ENCODE measurements at regions not wholly inside any gene's neighbourhood (a gene's known extent, or its start where the extent isn't known, plus 50 kb on each side); places are given as distances from the start of the nearest gene placed in this dataset.

DNA sequence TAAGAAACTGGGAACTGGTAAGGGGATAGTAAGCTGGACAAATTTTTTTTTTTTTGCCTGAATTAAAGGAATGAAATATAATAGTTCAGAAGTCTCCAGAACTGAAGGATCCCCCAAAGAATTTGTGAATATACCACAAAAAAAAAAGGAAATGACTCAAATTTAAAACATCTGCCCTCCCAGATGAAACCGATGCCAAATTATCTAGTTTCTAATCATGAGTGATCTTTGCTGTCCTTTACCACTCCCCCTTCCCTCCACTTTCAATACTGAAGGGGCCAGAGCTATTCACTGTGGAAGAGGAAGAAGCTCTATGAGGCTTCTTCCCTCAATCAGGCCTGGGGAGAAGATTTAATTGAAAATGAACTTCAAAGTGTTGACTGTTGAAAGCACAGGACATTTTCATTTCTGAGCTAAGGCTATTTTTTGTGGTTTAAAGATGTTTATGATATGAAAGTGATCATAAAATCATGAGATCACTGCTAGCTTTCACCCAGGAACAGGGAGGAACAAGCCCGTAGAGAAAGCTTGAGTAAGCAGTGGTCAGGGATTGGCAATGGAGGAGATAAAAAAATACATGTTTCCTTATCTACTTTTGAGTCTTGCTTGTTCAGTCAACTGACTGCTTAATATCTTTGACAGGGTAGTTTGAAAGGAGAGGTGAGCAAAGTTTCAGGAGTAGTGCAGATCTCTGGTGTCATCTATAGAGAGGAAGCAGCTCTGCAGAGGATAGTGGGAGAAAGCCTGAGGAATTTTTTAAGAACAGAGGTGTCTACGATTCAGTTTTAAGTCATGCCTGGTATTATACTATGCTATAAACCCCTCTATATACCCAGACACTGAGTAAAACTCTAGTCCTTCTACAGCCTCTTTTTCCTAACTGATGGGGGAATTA lies 409.5 kb upstream of the FIGN start:
- TF ChIP-seq POLR2A (IDR thresholded peaks at IDR 0.05; ENCODE audit: low read length) (no peak), GATA1 (IDR thresholded peaks at IDR 0.05; ENCODE audit: low read depth, low read length) (no peak)

All from erythroblast (primary cell).